ENCODE measurements at regions not wholly inside any gene's neighbourhood (a gene's known extent, or its start where the extent isn't known, plus 50 kb on each side); places are given as distances from the start of the nearest gene placed in this dataset.

DNA sequence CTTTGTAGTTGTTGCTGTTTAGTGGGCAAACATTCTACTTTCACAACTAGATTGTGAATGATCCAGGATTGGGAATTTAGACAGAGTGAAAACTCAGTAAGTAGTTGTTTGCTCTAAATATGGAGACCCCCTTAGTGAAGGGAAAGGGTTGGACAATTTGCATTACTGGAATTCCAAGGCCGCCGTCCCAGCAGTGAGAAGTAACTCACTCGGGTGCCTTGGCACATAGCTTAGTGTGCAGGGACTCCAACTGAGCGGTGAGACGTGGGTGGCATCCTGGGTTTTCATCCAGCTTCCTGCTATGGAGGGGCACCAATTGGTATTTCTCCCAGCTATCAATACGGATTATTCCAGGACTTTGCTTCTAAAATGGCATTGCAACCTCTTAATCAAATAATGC, 69.7 kb upstream of the FCN1 start (continued):
- TF ChIP-seq, protein P1, sequence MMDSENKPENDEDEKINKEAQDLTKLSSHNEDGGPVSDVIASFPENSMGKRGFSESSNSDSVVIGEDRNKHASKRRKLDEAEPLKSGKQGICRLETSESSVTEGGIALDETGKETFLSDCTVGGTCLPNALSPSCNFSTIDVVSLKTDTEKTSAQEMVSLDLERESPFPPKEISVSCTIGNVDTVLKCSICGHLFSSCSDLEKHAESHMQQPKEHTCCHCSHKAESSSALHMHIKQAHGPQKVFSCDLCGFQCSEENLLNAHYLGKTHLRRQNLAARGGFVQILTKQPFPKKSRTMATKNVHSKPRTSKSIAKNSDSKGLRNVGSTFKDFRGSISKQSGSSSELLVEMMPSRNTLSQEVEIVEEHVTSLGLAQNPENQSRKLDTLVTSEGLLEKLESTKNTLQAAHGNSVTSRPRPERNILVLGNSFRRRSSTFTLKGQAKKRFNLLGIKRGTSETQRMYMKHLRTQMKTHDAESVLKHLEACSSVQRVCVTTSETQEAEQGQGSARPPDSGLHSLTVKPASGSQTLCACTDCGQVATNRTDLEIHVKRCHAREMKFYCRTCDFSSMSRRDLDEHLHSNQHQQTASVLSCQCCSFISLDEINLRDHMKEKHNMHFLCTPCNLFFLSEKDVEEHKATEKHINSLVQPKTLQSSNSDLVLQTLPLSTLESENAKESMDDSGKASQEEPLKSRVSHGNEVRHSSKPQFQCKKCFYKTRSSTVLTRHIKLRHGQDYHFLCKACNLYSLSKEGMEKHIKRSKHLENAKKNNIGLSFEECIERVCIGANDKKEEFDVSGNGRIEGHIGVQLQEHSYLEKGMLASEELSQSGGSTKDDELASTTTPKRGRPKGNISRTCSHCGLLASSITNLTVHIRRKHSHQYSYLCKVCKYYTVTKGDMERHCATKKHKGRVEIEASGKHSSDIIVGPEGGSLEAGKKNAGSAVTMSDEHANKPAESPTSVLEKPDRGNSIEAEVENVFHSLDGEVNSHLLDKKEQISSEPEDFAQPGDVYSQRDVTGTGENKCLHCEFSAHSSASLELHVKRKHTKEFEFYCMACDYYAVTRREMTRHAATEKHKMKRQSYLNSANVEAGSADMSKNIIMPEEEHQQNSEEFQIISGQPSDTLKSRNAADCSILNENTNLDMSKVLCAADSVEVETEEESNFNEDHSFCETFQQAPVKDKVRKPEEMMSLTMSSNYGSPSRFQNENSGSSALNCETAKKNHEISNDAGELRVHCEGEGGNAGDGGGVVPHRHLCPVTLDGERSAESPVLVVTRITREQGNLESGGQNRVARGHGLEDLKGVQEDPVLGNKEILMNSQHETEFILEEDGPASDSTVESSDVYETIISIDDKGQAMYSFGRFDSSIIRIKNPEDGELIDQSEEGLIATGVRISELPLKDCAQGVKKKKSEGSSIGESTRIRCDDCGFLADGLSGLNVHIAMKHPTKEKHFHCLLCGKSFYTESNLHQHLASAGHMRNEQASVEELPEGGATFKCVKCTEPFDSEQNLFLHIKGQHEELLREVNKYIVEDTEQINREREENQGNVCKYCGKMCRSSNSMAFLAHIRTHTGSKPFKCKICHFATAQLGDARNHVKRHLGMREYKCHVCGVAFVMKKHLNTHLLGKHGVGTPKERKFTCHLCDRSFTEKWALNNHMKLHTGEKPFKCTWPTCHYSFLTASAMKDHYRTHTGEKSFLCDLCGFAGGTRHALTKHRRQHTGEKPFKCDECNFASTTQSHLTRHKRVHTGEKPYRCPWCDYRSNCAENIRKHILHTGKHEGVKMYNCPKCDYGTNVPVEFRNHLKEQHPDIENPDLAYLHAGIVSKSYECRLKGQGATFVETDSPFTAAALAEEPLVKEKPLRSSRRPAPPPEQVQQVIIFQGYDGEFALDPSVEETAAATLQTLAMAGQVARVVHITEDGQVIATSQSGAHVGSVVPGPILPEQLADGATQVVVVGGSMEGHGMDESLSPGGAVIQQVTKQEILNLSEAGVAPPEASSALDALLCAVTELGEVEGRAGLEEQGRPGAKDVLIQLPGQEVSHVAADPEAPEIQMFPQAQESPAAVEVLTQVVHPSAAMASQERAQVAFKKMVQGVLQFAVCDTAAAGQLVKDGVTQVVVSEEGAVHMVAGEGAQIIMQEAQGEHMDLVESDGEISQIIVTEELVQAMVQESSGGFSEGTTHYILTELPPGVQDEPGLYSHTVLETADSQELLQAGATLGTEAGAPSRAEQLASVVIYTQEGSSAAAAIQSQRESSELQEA (IDR thresholded peaks at IDR 0.05; ENCODE audit: low read depth), result no peak
- TF ChIP-seq SAP30 (IDR thresholded peaks at IDR 0.05; ENCODE audit: borderline replicate concordance, insufficient read depth, low read depth, low read length, poor library complexity, severe bottlenecking), result no peak
- no peak for TF ChIP-seq FOXP1 (CRISPR knock-in tag; IDR thresholded peaks at IDR 0.05)
- no peak for TF ChIP-seq POLR2B (IDR thresholded peaks at IDR 0.05; ENCODE audit: low read depth, partially characterized antibody)
- TF ChIP-seq, protein P2, sequence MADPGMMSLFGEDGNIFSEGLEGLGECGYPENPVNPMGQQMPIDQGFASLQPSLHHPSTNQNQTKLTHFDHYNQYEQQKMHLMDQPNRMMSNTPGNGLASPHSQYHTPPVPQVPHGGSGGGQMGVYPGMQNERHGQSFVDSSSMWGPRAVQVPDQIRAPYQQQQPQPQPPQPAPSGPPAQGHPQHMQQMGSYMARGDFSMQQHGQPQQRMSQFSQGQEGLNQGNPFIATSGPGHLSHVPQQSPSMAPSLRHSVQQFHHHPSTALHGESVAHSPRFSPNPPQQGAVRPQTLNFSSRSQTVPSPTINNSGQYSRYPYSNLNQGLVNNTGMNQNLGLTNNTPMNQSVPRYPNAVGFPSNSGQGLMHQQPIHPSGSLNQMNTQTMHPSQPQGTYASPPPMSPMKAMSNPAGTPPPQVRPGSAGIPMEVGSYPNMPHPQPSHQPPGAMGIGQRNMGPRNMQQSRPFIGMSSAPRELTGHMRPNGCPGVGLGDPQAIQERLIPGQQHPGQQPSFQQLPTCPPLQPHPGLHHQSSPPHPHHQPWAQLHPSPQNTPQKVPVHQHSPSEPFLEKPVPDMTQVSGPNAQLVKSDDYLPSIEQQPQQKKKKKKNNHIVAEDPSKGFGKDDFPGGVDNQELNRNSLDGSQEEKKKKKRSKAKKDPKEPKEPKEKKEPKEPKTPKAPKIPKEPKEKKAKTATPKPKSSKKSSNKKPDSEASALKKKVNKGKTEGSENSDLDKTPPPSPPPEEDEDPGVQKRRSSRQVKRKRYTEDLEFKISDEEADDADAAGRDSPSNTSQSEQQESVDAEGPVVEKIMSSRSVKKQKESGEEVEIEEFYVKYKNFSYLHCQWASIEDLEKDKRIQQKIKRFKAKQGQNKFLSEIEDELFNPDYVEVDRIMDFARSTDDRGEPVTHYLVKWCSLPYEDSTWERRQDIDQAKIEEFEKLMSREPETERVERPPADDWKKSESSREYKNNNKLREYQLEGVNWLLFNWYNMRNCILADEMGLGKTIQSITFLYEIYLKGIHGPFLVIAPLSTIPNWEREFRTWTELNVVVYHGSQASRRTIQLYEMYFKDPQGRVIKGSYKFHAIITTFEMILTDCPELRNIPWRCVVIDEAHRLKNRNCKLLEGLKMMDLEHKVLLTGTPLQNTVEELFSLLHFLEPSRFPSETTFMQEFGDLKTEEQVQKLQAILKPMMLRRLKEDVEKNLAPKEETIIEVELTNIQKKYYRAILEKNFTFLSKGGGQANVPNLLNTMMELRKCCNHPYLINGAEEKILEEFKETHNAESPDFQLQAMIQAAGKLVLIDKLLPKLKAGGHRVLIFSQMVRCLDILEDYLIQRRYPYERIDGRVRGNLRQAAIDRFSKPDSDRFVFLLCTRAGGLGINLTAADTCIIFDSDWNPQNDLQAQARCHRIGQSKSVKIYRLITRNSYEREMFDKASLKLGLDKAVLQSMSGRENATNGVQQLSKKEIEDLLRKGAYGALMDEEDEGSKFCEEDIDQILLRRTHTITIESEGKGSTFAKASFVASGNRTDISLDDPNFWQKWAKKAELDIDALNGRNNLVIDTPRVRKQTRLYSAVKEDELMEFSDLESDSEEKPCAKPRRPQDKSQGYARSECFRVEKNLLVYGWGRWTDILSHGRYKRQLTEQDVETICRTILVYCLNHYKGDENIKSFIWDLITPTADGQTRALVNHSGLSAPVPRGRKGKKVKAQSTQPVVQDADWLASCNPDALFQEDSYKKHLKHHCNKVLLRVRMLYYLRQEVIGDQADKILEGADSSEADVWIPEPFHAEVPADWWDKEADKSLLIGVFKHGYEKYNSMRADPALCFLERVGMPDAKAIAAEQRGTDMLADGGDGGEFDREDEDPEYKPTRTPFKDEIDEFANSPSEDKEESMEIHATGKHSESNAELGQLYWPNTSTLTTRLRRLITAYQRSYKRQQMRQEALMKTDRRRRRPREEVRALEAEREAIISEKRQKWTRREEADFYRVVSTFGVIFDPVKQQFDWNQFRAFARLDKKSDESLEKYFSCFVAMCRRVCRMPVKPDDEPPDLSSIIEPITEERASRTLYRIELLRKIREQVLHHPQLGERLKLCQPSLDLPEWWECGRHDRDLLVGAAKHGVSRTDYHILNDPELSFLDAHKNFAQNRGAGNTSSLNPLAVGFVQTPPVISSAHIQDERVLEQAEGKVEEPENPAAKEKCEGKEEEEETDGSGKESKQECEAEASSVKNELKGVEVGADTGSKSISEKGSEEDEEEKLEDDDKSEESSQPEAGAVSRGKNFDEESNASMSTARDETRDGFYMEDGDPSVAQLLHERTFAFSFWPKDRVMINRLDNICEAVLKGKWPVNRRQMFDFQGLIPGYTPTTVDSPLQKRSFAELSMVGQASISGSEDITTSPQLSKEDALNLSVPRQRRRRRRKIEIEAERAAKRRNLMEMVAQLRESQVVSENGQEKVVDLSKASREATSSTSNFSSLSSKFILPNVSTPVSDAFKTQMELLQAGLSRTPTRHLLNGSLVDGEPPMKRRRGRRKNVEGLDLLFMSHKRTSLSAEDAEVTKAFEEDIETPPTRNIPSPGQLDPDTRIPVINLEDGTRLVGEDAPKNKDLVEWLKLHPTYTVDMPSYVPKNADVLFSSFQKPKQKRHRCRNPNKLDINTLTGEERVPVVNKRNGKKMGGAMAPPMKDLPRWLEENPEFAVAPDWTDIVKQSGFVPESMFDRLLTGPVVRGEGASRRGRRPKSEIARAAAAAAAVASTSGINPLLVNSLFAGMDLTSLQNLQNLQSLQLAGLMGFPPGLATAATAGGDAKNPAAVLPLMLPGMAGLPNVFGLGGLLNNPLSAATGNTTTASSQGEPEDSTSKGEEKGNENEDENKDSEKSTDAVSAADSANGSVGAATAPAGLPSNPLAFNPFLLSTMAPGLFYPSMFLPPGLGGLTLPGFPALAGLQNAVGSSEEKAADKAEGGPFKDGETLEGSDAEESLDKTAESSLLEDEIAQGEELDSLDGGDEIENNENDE (IDR thresholded peaks at IDR 0.05; ENCODE audit: low read depth, low read length), result no peak
